ENCODE measurements at regions not wholly inside any gene's neighbourhood (a gene's known extent, or its start where the extent isn't known, plus 50 kb on each side); places are given as distances from the start of the nearest gene placed in this dataset.
"Not testable (repeated sequence)": the region's sequence is repeated elsewhere in the genome, so short reads cannot be mapped to it uniquely, and the experiment has no call there.

DNA sequence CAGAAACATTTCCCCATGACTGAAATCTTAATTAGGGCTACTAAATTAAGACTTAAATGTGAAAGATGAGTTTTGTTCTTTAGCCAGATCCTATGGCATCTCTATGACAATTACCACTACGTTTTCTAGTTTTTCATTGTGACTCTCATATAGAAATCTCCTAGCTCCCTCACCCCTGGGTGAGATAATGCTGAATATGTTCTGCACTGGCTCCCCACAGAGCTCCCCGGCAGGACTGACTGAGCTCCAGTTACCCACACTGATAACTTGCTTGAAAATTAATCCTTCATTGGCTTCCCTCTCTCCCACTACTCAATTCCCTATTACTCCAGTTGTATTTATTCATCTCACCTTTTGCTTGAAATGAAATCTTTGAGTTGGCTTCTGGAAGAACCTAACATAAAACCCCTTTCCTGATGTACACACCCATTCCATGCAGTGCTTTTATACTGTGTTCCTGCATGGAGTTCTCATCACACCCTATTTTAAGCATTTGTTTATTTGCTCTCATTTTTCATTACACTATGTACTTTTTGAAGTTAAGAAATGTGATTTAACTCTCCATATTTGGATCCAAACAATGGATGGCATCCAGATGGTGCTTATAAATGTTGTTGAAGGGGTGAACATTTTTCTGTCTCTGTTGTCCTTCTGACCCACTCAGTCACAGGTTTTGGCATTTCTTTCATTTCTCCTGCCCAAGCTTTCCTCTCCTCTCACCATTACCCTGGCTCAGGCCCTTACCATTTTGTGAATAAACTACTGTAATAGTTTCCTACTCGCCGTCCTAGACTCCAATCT is 623.4 kb downstream of the SPRY1 start:
- no peak for DNase-seq

GRCh38 chr4:124025000-124025399 is 628.4 kb downstream of the SPRY1 start:
- no peak for DNase-seq

GRCh38 chr4:124025428-124025827 is 628.8 kb downstream of the SPRY1 start:
- no peak for DNase-seq

DNA sequence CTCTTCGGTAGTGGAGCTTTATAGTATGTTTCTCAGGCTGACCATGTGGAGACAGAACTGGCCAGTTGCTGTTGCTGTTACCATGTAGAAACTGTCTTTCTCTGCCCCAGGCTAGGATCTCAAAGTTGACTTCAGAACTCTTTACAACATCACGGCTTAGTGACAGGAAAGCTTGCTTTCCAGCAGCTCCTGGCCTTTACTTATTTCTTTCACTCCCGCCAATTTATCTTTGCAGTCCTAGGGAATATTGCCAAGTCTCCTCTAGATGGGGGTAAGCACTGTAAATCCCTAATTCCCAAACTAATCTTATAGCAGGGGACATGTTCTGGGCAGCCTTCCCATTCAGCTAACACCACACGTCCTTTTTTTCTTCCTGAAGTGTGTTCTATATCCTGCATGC is 631.6 kb downstream of the SPRY1 start:
- no peak for DNase-seq

DNA sequence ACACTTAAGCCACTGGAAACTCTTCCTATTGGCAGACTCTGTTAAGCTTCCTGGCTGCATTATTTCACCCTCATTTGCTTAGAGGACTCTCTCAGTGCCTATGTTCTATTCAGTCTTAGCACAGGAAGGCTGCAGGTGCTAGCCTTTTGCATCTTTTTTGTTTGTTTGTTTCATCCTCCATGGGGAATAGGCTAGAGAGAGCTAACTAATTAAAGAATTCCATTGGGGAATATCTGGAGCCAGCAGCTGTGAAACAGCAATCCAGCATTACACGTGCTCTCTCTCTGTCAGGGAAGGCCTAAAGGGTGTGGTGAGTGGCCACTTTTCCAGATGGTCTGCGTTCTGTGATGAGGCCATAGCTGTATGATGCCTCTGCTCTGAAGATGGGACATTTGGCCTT is 633.6 kb downstream of the SPRY1 start:
- no peak for DNase-seq

DNA sequence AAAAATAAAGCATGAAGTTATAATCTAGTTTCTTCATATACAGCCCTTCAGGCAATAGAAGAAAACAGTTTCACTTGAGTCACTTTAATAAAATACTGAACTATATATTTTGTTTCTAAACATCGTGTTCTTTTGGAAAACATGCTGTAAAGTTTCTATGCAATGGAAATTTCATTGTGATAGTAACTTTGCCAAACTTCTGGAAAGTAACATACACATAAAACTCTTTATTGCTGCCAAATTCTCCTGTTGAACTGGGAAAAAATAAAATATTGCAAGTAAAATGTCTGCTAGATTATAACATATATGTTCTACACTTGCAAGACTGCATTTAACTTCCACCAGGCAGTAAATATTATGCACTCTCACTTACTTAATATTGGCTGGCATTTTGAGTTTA is 635.4 kb downstream of the SPRY1 start:
- no peak for DNase-seq

GRCh38 chr4:124035364-124036041 is 638.9 kb downstream of the SPRY1 start:
- no peak for DNase-seq

DNA sequence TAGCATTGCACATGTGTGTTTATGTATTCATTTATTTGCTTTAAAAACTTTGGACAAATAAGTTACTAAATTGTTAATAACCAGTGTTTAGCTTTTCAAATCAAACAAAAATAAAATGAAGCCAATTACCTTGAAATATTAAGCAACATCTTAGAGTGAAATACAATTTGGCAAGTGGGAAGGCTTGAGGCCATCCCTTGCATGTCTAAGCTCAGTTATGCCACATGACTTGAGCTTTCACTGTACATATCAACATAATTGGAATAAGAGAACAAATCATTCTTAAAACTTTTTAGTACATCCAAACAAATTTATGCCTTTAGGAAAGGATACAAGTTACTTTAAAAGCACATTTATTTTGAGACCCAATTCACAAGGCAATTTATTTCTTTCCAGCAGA is 640.6 kb downstream of the SPRY1 start:
- no peak for DNase-seq

GRCh38 chr4:124044330-124044729 is 647.7 kb downstream of the SPRY1 start:
- DNase-seq = no peak

DNA sequence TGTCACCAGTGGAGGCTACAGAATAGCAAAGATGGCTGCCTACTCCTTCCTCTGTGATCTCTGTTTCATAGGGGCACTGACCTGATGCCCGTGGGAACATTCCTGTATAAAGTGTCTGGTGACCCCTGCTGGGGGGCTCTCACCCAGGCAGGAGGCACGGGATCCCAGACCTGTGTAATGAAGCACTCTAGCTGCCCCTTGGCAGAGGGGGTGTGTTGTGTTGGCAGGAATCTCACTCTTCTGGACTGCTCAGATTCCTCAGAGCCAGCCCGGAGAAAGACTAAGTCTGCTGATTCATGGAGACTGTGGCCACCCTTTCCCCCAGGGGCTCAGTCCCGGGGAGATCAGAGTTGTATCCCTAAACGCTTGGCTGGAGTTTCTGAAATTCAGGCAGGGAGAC is 648.3 kb downstream of the SPRY1 start:
- DNase-seq = no peak

DNA sequence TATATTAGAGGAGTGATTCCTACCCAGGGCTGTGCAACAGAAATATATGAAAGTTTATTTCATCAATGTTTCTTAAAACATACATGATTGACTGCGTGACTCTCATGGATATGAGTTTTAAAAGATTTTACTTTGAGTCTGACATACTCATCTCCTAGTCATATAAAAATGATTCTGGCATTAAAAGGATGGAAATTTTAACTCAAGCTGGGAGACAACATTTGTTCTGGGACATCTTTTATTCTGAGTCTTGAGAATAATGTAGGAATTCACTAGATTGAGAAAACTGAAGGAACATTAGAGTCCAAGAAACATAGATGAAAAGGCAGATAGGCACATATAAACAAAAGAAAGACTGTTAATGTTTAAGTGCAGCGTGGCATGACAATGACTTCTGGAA is 649.6 kb downstream of the SPRY1 start:
- no peak for DNase-seq

DNA sequence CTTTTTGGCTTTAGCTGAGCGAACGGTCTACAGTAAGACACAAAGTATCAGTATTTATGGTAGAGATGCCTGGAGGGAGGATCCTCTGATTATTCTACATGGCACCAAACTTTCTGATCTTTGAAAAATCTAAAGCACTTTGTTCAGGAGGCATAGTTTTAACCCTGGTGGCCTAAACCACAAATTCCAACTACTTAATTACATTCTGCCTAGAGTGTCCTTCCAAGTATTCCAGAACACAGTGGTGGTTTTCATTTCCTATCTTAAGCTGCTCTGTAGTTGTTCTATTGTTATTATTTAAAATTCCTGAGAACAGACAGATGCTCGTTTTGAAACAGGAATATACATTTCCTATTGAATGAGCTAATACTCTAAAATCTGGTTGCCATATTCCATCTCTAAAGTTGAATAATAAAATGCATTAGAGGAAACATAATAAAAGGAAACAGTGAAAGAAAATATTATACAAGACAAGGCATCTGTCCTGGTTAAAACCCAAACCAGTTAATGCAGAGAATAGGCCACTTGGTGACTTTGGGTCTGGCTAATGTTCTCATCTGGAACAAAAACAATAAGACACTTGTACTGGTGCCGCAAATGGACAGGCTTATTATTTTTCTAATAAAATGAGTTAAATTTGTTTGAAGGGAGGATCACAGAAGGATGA is 657.4 kb downstream of the SPRY1 start:
- DNase-seq = no peak

DNA sequence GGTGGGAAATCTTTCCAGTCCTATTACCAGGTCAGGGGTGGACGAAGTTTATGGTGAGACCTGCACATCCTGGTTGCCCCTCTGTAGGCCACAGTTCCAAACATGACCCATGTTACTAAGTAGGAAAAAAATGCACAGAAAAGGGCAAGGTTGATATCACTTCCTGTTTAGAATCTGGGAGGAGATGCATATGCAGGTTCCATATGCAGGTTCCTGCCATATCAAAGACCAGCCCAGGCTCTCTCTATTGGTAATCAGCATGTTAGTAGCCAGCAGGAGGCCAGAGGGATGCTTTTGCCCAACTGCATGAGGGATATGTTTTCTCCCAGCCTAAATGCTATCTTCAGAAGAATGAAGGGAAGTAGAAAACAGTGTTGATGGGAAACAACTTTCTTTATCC is 657.2 kb downstream of the ANKRD50 start:
- no peak for DNase-seq

GRCh38 chr4:124055896-124056295 is 656.6 kb downstream of the ANKRD50 start:
- no peak for DNase-seq

DNA sequence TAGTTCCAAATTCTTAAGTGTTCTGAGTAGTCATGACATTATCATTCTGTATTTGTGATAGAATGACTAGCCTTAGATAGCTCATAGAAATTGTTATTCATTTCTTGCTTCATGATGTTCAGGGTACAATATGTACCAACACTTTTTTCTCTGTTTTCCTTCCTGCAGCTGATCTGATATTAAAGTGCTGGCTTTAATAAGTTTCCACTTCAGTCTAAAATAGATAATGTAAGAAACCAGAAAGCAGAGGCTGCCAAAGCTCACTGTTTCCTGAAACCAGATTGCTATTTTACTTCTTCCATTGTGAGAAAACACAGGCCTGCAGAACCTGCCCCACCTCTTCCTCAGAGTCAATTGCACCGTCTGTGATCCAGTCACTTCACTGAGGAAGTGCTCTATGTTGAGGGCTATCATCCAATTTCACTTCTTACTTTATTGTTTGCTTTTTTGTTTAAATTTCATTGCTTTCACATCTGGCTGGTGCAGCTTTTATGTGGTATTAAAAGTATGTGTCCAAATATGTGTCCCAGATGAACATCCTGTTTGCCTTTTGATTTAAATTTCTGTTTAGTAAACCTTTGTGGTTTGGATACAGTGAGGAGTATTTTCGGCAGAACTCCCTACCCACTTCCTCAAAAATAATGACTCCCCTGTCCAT is 652.1 kb downstream of the ANKRD50 start:
- DNase-seq = no peak

DNA sequence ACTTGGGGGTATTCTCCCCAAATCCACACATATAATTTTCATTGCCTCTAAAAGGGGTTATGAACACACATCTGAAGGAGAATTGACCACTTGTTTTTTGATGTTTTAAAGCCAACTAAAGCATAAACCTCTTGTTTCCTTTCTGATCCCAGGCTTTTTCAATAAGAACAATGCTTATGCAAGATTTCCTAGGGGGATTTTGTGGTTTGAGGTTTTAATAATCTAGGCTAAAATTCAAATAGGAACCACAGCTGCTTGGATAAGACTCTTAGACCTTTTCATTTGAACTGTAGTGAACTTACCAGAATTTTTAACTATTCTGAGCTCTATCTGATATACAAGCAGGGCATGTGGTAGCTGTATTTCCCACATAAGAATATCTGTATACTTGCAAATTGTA is 651.1 kb downstream of the ANKRD50 start:
- no peak for DNase-seq

DNA sequence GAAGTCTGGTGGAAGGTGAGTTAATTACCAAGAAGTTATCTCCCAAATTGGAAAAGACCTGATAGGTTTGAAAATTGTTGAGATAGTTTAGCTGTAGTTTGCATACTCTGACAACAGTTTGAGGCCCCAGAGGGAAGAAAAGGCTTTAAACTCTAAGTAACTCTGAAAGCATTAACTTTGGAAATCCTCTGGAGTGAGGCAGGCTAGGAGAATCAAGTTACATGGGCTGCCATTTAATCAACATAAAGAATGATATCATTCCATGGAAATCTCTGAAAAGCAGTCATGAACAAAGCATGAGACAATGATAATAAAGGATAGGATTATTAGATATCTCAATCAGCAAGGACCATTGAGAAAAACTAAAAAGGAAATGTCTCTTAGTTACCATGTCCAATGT is 647.1 kb downstream of the ANKRD50 start:
- no peak for DNase-seq

GRCh38 chr4:124065936-124066335 is 646.6 kb downstream of the ANKRD50 start:
- no peak for DNase-seq

DNA sequence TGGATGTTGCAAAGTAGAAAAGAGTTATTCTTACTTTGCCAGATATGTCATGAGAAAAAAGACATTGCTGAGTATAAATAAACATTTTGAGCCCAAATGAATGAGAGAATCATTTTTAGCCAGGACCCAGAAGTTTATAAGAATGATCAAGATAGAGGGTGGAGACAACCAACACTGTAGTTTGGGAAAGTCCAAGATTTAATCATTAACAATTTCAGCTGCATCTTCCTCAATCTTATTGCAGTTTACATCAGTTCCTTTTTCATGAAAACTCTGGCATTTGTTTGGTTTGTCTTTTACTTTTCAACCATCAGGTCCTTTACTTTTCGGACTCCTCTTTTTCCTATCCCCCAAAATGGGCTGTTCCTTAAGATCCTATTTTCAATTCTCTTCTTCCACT is 645.9 kb downstream of the ANKRD50 start:
- no peak for DNase-seq

DNA sequence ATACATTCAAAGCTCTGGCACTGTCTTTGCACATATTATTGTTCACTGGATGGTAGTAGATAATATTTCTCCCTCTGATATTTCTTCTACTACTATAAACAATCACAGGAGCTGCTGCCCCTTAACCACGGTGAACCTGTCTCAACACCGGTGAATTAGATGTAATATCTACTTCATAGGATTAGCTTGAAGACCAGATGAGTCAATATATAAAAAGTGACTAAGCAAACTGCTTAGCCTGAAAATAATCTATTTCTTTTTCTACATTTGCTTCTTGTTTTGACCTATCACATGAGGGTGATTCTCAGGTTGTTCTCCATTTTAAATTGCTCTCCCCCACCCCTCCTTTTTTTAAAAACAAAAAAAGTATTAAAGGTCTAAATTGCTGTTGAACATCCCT is 645.5 kb downstream of the ANKRD50 start:
- no peak for DNase-seq

DNA sequence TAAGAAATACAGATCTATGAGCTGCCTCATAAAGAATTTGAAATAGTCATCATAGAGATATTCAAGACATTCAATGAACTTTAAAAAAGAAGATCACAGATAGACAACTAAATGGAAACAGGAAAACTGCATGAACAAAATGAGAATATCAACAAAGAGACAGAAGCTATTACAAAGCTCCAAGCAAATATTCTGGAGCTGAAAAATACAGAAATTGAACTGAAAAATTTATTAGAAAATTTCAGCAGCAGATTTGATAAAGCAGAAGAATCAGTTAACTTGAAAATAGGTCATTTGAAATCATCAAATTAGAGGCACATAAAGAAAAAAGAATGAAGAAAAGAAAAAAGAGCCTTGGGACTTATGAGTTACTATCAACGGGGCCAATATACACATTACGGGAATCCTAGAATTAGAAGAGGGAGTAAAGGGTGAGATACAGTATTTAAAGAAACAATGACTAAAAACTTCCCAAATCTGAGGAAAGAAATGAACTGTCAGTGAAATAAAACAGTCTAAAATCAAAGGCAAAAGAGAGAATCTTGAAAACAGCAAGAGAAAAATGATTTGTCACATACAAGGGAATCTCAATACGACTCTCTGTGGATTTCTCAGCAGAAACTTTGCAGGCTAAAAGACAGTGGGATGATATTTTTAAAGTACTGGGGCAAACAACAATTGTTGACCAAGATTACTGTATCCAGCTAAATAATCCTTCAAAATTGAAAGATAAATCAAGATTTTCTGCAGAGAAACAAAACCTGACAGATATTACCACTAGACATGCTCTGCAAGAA is 641.6 kb downstream of the ANKRD50 start:
- DNase-seq = no peak

DNA sequence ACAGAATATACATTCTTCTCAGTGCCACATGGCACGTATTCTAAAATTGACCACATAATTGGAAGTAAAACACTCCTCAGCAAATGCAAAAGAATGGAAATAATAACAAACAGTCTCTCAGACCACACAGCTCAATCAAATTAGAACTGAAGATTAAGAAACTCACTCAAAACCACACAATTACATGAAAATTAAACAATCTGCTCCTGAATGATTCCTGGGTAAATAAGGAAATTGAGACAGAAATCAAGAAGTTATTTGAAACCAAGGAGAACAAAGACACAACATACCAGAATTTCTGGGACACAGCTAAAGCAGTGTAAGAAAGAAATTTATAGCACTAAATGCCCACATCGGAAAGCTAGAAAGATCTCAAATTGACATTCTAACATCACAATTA is 637.3 kb downstream of the ANKRD50 start:
- DNase-seq = not testable (repeated sequence)

Data from NCI-H345 (cell line).